Adrenal gland (tissue), 9 donors: ENCODE measurements at regions not wholly inside any gene's neighbourhood (a gene's known extent, or its start where the extent isn't known, plus 50 kb on each side); places are given as distances from the start of the nearest gene placed in this dataset.

Experiments used
- DNase-seq, 7 donors: peaks; one replicate each; pipeline ENCODE4 v3.0.0-alpha.2; 2019 to 2020
- H3K27ac ChIP-seq, 5 donors: fragments of 200-600 bp; sonication (generic) in 4 of 5; 1 replicate in 3 of 5; 2 replicates in 2 of 5; pipeline versions ENCODE4 v1.5.1 to v1.8.0; 2016 to 2020; ENCODE audit warnings: mild to moderate bottlenecking in 1 of 5
- H3K27me3 ChIP-seq: fragments of 200-600 bp; 2 replicates; pipeline ENCODE4 v1.8.0; 2021
- H3K36me3 ChIP-seq, 2 donors: fragments of 200-600 bp; replicated peaks in 1 of 2; 1 replicate in 1 of 2; 2 replicates in 1 of 2; pipeline versions ENCODE4 v1.5.1 to v1.8.0; 2018 to 2022
- H3K4me1 ChIP-seq, 2 donors: fragments of 200-600 bp; replicated peaks in 1 of 2; 1 replicate in 1 of 2; 2 replicates in 1 of 2; pipeline versions ENCODE4 v1.5.1 to v1.8.0; 2018 to 2021
- H3K4me3 ChIP-seq, 4 donors: fragments of 200-600 bp; sonication (generic) in 3 of 4; one replicate each; pipeline ENCODE4 v1.5.1; 2016 to 2018
- H3K9me3 ChIP-seq, 3 donors: fragments of 200-600 bp; sonication (generic) in 1 of 3; replicated peaks in 1 of 3; 1 replicate in 2 of 3; 2 replicates in 1 of 3; pipeline versions ENCODE4 v1.5.1 to v1.8.0; 2016 to 2021
- POLR2A ChIP-seq, 2 donors: fragments of 450-650 bp; IDR thresholded peaks; one replicate each; pipeline ENCODE4 v1.6.1; 2017; ENCODE audit warnings: antibody characterized with exemption in 2 of 2, mild to moderate bottlenecking in 2 of 2, moderate library complexity in 1 of 2
- WGBS, 4 donors: extraction: QIAGEN DNeasy Blood & Tissue Kit in 2 of 4; methylation state at CpG; one replicate each; pipeline versions ENCODE4 v1.1.5 to v1.1.7; 2013 to 2017; 5-methylcytosine and 5-hydroxymethylcytosine counted together
- intact Hi-C, 2 donors: fragments of 100-400 bp; cut with DNase I; formaldehyde crosslinking; loops; one replicate each; pipeline versions ENCODE4 v1.14.1 to v1.15.0; 2022 to 2023
- TF ChIP-seq, protein P1 (sequence below), 6 experiments: fragments of 450-650 bp in 4 of 6; fragments of 200-600 bp in 2 of 6; sonication (generic) in 1 of 6; IDR thresholded peaks; 1 replicate in 5 of 6; 2 replicates in 1 of 6; pipeline versions ENCODE4 v1.5.1 to v1.8.0; 2016 to 2021; ENCODE audit warnings: antibody characterized with exemption in 6 of 6, mild to moderate bottlenecking in 2 of 6, moderate library complexity in 1 of 6
- donor health status: healthy with polysubstance abuse.
- donor health status: Bipolar disorder and iron deficiency.
- donor health status: DM: yes; HTN: yes; CAD: no.
- donor health status: DM: no; HTN: no; CAD: no.
- donor health status: DM: no; HTN: no; CAD: no.

DNA sequence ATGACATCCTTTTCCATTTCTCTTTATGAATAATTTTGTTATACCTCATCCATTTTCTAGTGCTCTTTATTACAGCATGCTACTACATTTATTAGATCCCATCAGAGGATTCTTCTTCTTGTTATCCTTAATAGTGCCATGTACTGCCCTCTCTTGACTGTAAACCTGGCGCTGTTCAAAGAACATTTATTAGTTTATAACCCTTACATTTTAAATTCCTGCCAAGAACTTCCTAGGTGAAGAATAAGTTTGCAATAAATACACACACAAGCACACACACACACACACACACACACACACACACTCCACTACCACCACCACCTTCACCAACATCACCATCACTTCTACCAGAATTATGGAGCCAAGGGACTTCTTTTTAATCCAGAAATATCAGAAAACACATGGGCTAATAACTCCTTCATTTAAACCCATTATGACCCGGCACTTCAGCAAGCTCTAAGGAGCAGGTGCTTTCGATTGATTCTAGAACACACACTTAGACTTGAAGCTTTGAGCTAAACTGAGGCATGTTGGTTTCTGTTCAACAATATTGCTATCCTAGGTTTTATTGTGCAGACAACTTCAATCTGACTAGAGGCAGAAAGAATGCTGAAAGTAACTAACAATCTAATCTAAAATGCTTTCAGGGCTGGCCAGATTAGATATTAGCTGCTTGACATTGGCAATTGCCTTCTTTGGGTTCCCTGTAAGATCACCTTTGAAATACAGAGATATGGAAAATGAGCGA, 556.8 kb downstream of the LMO4 start:
- 84 to 92% (median 89%) methylated on average over 4 of the region's 4 CpGs for WGBS, 4 donors
- Histone ChIP-seq H3K36me3 (no peaks in the 10 kb centered on the region), H3K4me1 (no peaks in the 10 kb centered on the region), H3K27me3 (no peaks in the 10 kb centered on the region), H3K9me3 (no peaks in the 10 kb centered on the region), H3K27ac (no peak overlapping the region), H3K4me3 (no peak overlapping the region)
- no peak for TF ChIP-seq POLR2A (IDR thresholded peaks at IDR 0.05)
- TF ChIP-seq, protein P1, sequence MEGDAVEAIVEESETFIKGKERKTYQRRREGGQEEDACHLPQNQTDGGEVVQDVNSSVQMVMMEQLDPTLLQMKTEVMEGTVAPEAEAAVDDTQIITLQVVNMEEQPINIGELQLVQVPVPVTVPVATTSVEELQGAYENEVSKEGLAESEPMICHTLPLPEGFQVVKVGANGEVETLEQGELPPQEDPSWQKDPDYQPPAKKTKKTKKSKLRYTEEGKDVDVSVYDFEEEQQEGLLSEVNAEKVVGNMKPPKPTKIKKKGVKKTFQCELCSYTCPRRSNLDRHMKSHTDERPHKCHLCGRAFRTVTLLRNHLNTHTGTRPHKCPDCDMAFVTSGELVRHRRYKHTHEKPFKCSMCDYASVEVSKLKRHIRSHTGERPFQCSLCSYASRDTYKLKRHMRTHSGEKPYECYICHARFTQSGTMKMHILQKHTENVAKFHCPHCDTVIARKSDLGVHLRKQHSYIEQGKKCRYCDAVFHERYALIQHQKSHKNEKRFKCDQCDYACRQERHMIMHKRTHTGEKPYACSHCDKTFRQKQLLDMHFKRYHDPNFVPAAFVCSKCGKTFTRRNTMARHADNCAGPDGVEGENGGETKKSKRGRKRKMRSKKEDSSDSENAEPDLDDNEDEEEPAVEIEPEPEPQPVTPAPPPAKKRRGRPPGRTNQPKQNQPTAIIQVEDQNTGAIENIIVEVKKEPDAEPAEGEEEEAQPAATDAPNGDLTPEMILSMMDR (IDR thresholded peaks at IDR 0.05), result no peak
- intact Hi-C loops, result no loop called here
- no peak for DNase-seq

DNA sequence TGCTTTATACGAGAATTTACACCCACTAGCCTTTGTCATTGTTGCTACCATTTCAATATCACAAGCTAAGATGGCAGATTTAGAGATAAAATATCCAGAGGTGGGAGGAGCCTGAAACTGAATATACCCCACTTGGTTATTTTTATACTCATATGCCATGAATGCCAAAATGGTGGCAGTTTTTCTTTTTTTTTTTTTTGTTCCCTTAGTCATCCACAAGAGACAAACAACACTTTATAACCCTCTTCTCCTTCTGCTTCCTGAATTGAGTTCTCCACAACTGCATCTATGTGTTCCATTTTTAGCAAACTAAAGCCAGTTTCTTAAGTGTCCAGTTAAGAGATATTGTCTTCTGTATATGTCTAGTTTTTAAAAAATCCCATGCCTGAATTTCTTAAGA, 558.4 kb downstream of the LMO4 start:
- Histone ChIP-seq H3K36me3 (no peaks in the 10 kb centered on the region), H3K27ac (no peak overlapping the region), H3K4me1 (no peaks in the 10 kb centered on the region), H3K4me3 (no peak overlapping the region), H3K9me3 (no peaks in the 10 kb centered on the region), H3K27me3 (no peaks in the 10 kb centered on the region)
- WGBS, 4 donors, result 61 to 76% (median 74%) methylated on average over 1 of the region's 1 CpG
- intact Hi-C loops, result no loop called here
- TF ChIP-seq, protein P1 (IDR thresholded peaks at IDR 0.05), result no peak
- no peak for TF ChIP-seq POLR2A (IDR thresholded peaks at IDR 0.05)
- no peak for DNase-seq

DNA sequence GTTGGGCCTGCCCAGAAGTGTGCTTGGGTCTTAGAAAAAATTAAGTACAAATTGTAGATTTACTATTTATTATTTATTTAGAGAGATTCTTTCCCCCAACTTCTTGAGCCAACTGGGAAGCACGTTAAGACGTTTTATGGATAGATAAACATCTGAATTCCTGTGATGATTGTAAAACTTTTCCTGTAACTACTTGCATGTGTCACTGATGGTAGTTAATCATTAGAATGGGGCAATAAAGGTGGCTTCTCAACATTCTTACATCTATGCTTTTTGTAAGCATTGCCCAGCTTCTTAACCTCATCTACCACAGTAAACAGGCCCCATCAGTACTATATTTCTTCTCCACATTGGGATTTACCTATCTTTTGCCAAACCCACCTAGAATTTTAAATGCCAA, 559.8 kb downstream of the LMO4 start:
- Histone ChIP-seq H3K4me3 (no peak overlapping the region), H3K27me3 (no peaks in the 10 kb centered on the region), H3K9me3 (no peaks in the 10 kb centered on the region), H3K27ac (no peak overlapping the region), H3K4me1 (no peaks in the 10 kb centered on the region), H3K36me3 (no peaks in the 10 kb centered on the region)
- TF ChIP-seq, protein P1 (IDR thresholded peaks at IDR 0.05), result no peak
- TF ChIP-seq POLR2A (IDR thresholded peaks at IDR 0.05), result no peak
- 55 to 62% (median 59%) methylated on average over 2 of the region's 2 CpGs for WGBS, 4 donors
- intact Hi-C loops, result no loop called here
- DNase-seq, result no peak

DNA sequence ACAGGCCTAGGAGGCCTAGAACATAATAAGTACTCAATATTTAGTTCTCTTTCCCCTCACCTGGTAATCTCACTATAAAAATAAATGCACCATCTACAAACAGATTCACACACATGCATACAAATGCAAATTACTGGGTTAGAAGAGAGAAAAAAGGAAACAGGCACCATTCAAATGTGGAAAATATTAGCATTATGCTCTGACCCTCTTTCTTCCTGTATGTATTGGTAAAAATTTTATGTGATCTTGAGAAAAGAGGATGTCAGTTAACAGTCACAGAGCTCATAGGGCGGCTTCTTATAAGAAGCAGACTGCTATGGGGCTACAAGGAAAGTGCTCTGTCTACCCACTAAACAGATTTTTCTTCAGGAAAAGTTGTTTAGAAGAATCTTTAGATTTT, 565.4 kb downstream of the LMO4 start:
- Histone ChIP-seq H3K27me3 (no peaks in the 10 kb centered on the region), H3K4me1 (no peaks in the 10 kb centered on the region), H3K27ac (no peak overlapping the region), H3K9me3 (no peaks in the 10 kb centered on the region), H3K36me3 (no peaks in the 10 kb centered on the region), H3K4me3 (no peak overlapping the region)
- no peak for DNase-seq
- TF ChIP-seq POLR2A (IDR thresholded peaks at IDR 0.05), result no peak
- TF ChIP-seq, protein P1 (IDR thresholded peaks at IDR 0.05), result no peak
- 82 to 99% (median 95%) methylated on average over 1 of the region's 1 CpG for WGBS, 4 donors
- intact Hi-C loops, result no loop called here
